ENCODE measurements at regions not wholly inside any gene's neighbourhood (a gene's known extent, or its start where the extent isn't known, plus 50 kb on each side); places are given as distances from the start of the nearest gene placed in this dataset.

GRCh38 chr1:232227306-232227705 lies 402.6 kb downstream of the SIPA1L2 start:
- DNase-seq: peak; percentile 39

- DNase-seq: peak; percentile 82
Observed at GRCh38 chr1:232226197-232226712, 403.7 kb downstream of the SIPA1L2 start.

DNA sequence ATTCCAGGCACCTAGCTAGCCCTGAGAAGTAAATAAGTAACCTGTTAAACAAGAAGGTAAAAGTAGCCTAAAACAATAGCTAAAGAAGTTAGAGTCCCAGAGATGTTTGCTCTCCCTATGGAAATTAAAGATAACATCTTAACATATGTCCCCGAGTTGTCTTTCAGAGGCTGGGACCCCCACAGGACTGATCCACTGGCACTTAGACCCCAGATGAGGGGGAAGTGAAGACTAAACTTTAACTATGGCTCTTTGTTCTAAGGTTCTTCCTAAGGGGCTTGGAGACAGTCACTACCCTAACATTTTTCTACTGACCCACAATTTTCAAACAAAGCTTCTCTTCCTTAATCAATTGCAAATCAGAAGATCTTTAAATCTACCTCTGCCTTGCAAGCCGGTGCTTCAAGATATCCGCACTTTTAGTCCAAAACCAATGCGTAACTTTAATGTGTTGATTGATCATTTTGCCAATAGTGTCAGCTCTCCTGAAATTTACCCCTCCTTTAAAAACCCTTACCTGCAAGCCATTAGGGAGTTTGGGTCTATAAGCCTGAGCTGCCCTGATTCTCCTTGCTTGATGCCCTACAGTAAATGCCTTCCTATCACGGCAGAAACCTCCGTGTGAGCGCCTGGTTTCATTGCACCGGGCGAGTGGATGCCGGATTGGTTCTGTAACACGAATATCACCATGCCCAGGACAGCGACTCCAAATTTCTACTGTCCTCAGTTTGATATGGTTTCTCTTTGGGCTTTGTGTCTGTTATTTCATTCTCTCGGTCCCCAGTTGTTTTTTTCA lies 404.4 kb downstream of the SIPA1L2 start:
- no peak for DNase-seq

DNA sequence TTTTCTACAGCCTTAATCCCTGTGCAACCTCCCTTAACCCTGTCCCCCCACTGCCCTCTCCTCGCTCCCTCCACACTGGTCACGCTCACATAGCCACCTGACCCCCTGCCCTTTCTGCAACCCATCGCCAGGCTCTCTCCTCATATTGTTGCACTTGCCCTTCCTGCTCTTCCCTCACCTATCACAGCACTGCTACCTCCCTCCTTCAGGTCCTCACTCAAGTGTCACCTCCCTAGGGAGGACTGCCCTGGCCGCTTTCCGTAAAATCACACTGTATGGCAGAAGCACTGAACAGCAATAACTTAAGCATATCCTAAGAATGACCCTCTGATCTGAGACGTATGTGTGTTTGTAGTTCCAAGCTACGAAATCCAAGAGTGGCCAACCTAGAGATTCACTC lies 406.0 kb downstream of the SIPA1L2 start:
- no peak for DNase-seq

DNA sequence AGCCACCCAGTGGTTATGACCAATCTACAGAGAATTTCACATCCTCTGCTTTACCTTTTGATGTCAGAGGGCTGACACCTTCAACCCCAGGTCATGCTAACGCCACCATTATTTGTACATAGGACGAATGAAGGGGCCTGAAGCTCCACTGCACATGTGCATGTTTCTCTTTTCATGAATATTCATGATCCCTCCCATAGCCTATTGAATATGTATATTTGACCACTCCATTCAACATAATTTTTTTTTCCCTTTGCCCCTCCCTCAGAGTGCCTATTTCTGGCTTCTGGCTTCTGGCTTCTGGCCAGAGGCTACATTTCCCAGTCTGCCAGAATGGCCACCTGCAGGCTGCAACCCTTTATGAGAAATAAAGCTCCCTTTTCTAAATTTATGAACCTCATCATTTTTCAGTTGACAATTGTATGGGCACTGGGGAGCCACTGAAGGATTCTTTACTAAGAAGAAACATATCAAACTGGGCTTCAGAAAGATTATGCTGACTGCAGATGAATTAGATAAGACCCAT lies 406.7 kb downstream of the SIPA1L2 start:
- no peak for DNase-seq

DNA sequence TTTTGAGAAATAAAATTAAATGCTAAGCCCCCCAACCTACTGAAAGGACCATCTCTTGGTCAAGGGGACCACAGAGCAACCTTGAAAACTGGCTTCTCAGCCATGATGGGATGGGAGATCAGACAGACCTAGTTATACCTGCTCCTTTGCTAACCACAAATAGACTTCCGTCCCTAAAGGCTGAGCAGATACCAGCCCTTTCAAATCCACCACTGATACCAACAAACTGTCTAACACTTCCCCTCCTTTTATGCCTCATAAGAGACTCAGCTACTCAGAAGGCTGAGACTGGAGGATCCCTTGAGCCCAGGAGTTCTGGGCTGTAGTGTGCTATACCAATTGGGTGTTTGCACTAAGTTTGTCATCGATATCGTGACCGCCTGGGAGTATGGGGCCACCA lies 407.3 kb downstream of the SIPA1L2 start:
- no peak for DNase-seq

DNA sequence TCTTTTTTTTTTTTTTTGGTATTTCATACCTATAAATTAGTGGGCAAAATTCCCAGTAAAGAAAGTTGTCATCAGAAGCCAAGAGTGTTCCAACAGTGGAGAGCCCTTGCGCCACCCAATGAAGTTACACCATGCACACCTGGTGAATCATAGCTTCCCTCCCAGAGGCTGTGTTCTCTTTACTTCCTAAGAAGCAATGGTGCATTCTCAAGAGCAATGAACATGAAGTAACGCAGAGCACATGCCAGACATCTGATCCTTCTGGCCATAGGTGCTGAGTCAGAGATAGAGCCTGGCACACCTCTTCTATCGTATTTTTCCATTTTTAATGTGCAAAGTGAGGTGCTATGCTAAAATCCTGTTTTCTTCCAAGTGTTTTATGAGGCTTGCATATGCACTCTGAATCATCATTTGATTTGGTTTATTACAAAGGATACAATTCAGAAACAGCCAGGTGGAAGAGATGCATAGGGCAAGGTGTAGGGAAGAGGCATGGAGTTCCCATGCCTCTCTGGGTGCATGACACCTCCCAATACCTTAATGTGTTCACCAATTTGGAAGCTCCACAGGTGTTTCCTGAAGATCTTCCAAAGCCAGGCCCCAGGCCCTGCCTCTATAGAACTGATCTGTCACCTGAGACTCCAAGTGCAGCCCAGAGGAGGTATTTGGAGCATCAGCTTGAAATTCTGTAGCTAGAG lies 408.0 kb downstream of the SIPA1L2 start:
- DNase-seq: no peak

DNA sequence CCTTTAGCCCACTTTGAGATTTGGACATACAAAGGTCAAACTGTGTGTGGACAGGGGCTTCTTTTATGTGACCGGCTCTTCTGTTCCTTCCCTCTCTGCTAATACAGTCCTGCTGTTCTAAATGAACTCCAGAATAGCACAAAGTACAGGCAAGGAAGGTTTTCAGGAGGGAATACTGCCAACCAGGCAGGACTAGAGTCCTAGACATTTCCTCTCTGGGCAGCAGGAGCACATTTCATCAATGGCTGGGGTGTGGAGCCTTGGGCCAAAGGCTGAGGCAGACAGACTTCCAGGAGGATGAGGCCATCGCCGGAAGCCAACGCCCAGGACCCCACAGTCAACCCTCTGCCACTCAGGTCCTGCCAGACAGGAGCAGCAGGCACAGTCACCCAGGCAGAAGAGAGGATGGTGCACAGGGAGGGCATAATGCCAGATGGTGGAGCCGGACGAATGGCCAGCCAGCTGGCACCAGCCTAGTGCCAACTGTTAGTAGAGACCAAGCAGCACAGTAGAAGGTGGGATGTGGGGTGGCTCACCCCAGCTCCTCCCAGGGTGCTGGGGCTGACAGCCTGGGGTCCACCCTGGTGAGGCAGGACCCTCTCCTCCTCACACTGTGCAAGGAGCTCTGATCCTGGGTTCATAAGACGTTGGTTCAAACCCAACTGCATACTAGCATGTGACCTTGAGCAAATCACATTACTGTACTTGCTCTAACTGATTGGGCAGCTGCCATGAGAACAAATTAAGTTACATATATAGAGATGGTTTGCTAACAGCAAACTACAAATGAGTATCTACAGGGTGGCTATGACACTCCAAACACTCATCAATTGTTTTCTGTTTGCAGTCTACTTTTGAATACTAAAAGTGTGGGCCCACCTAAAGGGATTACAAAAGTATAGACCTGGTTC lies 410.7 kb downstream of the SIPA1L2 start:
- DNase-seq: no peak

DNA sequence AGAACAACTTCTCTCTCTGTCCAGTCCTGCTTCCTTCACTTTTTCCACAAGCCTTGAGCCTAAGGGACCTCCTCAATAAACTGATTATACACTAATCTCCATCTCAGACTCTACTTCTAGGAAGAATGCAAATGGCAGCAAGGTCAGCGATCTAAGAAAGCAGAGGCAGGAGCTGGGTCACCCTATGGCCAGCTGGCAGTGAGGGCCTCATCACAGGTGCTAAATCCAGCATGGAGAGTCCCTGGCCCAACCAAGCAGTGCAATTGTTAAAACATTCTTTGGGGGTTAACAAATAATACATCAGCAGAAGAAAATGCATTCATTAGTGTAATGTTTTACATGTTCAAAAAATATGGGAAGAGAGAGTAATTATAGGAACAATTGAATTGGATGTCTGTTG lies 416.0 kb downstream of the SIPA1L2 start:
- no peak for DNase-seq

DNA sequence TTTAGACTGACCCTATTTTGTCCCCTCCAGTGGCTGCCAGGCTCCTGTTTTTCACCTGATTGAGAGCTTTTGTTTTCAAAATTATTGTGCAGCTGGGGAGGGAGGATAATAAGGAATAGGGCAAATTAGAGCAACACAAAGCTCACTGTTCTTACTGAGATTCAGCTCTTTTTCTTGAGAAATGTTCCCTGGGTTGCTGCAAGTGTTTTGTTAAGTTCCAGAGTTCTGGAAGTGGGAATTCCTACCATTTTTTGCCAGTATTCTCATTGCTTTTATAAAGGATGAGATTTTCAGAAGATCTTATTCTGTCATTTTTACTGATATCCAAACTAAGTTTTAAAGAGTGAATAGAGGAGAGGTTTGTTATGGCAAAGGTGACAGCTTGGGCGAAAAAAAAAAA lies 417.7 kb downstream of the SIPA1L2 start:
- DNase-seq: peak; percentile 60

DNA sequence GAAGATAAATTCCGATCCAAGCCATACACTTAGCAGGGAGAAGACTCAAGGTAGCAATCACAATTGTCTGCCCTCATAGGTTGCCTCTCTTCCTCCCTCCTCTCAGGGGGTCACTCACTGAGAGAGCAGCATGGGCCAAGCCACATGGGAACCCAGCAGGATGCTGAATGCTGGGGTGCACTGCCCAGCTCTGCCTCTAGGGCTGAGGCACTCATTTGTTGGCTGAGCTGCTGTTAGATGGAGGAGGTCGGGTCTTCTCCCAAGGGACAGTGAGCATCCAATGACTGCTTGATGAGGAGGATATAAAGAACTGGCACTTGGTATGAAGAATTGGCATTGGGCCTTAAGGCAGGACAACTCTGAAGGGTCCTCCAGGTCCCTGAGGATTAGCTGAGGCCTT lies 418.8 kb downstream of the SIPA1L2 start:
- no peak for DNase-seq

DNA sequence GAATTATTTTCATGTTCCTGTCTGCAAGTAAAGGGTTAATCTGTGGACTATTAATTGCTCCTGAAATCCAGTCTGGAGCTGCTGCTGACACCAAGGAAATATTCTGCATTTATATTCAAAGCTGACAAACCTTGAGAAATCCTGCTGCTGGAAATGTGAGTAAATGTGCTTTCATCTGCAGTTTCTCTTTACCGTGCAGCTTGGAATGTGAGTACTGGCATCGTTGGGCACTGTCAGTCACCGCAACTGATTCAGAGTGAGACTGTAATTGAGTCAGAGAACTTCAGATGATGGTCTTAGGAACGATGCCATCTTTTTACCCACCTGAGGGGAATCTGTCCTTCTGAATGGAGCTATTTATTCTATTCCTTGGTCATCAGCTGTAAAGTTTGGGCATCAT lies 420.6 kb downstream of the SIPA1L2 start:
- DNase-seq: no peak

- DNase-seq: no peak
Observed at GRCh38 chr1:232207073-232207866, 422.7 kb downstream of the SIPA1L2 start.

DNA sequence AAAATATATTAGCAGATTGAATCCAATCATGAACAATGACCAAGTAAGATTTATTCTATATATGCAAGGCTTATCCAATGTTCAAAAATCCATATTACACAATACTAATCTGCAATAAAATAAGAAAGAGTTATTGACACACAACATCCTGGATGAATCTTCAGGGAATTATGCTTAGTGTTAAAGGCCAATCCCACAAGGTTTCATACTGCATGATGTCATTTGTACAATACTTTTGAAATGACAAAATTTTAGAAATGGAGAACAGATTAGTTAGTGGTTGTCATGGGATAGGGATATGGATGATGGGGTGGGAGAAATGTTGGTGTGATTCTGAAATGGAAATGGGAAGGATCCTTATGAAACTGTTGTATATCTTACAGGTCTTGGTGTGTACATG lies 425.7 kb downstream of the SIPA1L2 start:
- no peak for DNase-seq

DNA sequence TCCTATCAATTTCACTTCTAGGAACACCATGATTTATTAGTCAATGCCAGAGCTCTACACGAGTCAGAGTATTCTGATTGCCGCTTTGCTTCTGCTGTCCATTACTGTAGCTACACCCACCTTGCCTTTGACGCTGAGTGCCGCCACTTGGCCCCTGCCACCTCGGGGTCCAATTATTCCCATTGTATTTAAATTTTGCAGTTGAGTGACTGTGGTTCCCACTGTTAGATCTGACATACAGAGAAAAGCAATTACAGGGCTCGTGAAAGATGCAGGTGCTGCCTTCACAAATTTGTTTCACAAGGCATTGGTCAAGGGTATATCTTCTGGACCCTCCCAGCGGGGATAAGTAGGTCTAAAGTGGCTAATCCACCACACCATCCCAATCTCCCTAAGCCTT lies 428.9 kb downstream of the SIPA1L2 start:
- no peak for DNase-seq

DNA sequence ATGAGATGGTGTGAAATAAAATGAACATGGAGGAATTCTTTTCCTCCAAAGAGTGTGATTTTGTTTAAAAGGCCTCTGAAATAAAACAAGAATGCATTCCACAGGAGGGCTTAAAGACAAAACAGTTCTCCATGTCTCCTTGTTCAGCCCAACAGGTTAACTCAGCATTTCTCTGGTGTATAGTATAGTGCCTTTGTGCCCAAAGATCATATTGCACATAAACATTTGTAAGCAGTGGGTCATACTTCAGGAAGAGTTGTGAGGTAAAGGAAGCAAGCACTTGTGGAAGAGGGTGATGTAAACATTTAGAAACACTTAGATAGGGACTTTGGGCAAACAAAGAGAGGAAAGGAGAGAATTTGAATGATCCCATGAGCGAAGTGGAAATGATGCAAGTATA lies 433.9 kb downstream of the SIPA1L2 start:
- DNase-seq: no peak

GRCh38 chr1:232194424-232194823 lies 435.5 kb downstream of the SIPA1L2 start:
- DNase-seq: no peak

GRCh38 chr1:232193451-232193783 lies 436.5 kb downstream of the SIPA1L2 start:
- DNase-seq: no peak

DNA sequence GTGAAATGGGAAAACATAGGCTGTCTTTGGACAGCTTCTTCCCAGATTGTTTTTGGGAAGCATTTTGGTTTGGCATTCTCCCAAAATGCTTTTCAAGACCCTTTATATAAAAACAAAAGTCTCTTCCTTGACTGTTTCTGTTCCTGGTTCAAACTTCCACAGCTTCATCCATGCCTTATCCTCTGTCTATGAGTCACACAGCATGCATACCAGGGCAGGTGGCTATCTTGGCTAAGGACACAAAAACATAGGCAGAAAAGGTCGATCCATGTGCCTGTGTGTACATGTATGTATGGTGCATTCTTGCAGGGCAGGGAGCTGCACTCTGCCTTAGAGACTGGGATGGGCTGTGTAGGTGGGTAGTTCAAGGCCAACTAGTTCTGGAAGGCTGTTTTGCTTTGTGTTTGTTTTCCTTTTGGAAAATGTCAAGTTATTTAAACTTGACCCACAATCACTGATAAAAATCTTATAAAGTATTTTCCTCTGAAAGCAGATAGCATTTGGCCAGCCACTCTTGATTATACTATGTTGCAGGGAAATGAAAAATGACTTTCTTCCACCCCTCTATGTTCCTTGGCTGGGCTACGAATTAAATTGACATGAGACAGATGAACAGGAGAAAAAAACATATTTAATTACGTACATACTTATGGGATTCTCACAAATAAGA lies 437.0 kb downstream of the SIPA1L2 start:
- DNase-seq: no peak

DNA sequence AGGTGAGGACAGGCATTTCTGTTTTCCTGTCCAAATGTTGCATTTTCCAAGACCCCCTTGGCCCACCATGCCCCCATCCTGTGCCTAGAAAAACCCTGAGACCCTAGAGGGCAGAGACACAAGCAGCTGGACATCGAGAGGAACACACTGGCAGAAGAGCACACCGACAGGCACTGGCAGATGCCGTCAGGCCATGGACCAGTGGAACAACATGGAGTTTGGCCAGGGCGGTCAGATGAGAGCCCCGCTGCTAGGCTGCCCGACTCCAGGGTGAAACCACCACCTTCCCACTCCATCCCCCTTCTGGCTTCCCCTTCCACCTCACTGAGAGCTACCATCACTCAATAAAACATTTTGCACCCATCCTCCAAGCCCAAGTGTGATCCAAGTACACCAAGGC lies 438.4 kb downstream of the SIPA1L2 start:
- no peak for DNase-seq

DNA sequence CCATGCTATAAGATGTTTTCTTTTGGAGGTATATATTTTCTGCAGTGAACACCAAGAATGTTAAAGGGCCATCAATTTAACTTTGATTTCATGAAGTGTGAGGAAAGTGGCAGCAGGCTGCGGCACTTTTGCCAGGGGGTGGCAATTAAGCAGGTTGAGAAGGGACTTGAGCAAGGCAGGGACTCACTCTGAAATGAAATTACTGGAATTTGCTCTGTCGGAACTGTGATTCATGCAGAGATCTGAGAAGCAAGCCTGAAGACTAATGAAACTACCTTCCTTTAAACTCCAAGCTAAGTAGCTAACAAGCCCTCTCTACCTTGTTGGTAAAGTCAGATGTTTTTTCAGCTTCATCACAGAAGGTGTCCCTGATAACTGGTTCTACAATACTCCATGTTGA lies 441.6 kb downstream of the SIPA1L2 start:
- DNase-seq: no peak
